ENCODE measurements at regions not wholly inside any gene's neighbourhood (a gene's known extent, or its start where the extent isn't known, plus 50 kb on each side); places are given as distances from the start of the nearest gene placed in this dataset.
"Not testable (repeated sequence)": the region's sequence is repeated elsewhere in the genome, so short reads cannot be mapped to it uniquely, and the experiment has no call there.

DNA sequence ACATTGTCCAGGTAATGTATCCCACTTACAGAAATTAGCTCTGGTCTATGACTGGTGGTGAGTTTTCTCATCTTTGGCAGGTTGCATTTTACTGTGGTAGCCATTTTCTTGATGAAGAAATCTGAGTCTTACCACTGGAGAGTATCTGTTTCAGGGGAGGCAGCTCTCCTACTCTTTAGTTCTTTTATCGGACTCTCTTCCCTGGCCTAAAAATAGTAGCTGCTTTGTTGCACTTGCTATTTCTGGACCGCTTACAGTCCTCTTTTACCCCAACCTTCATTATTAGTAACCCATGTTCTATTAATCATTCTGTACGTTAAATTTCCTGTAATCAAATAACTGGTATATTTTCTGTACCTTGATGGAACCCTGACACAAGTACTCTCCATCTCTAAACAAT lies 720.8 kb downstream of the PLA2G4A start:
- H3K27ac ChIP-seq (ENCODE audit: low read depth, low read length): no peak overlapping the region
- H3K4me1 ChIP-seq (ENCODE audit: control insufficient read depth, insufficient read depth, low read length): no peaks in the 10 kb centered on the region
- H3K27me3 ChIP-seq (ENCODE audit: control insufficient read depth, insufficient read depth, low read length): no peaks in the 10 kb centered on the region
- H3K36me3 ChIP-seq (ENCODE audit: control insufficient read depth, insufficient read depth, low read length): no peaks in the 10 kb centered on the region
- H3K9ac ChIP-seq (ENCODE audit: low read length): no peak overlapping the region
- no peak overlapping the region for H3K4me3 ChIP-seq (ENCODE audit: low read length)

DNA sequence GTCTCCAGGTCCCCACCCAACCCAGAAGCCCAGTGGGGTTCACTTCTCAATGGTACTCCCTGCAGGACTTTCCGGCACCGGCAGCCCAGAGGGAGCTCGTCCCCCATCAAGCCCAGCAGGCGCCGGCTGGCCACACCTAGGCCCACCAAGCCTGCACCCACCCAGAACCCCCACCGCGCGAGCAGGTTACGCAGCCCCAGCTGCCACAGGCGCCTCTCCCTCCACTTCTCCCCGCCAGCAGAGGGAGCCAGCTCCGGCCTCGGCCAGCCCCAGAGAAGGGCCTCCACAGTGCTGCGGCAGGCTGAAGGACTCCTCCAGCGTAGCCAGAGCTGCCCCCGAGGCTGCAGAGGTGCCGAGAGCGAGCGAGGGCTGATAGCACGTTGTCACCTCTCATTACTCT lies 722.3 kb downstream of the PLA2G4A start:
- Histone ChIP-seq H3K4me3 (ENCODE audit: low read length) (no peak overlapping the region), H3K36me3 (ENCODE audit: control insufficient read depth, insufficient read depth, low read length) (no peaks in the 10 kb centered on the region), H3K27me3 (ENCODE audit: control insufficient read depth, insufficient read depth, low read length) (no peaks in the 10 kb centered on the region), H3K27ac (ENCODE audit: low read depth, low read length) (no peak overlapping the region), H3K4me1 (ENCODE audit: control insufficient read depth, insufficient read depth, low read length) (no peaks in the 10 kb centered on the region), H3K9ac (ENCODE audit: low read length) (no peak overlapping the region)

DNA sequence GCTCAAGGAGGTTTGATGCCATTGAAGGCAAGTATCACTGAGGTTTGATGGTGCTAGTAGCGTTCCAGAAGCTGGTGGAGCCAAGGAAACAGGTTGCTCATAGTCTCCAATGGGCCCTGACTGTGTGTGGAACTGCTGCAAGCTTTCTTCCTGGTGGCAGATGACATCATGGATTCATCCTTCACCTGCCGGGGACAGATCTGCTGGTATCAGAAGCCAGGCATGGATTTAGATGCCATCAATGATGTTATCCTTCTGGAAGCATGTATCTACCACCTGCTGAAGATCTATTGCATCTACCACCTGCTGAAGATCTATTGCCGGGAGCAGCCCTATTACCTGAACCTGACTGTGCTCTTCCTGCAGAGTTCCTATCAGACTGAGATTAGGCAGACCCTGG lies 734.4 kb downstream of the PLA2G4A start:
- no peaks in the 10 kb centered on the region for H3K4me1 ChIP-seq (ENCODE audit: control insufficient read depth, insufficient read depth, low read length)
- no peak overlapping the region for H3K4me3 ChIP-seq (ENCODE audit: low read length)
- no peaks in the 10 kb centered on the region for H3K27me3 ChIP-seq (ENCODE audit: control insufficient read depth, insufficient read depth, low read length)
- H3K36me3 ChIP-seq (ENCODE audit: control insufficient read depth, insufficient read depth, low read length): no peaks in the 10 kb centered on the region
- no peak overlapping the region for H3K27ac ChIP-seq (ENCODE audit: low read depth, low read length)
- H3K9ac ChIP-seq (ENCODE audit: low read length): no peak overlapping the region

DNA sequence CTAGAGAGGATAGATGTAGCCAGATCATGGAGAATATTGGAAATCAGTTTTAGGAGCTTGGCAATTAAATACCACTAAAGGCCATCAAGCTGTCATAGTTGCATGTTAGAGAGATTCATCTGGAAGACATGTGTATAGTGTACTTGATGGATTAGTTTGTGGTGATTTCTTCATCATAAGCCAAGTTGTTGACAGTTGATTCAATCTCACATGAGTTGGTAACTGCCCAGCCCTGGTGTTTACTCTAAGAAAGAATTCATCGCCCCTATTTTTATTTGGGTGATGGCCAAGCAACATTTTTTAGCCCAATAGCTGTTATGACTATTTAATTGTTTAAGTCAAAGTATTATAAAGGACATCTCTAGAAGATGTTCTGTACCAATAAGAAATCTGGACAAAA lies 737.6 kb downstream of the PLA2G4A start:
- Histone ChIP-seq H3K27ac (ENCODE audit: low read depth, low read length) (no peak overlapping the region), H3K36me3 (ENCODE audit: control insufficient read depth, insufficient read depth, low read length) (no peaks in the 10 kb centered on the region), H3K4me3 (ENCODE audit: low read length) (no peak overlapping the region), H3K4me1 (ENCODE audit: control insufficient read depth, insufficient read depth, low read length) (no peaks in the 10 kb centered on the region), H3K9ac (ENCODE audit: low read length) (no peak overlapping the region), H3K27me3 (ENCODE audit: control insufficient read depth, insufficient read depth, low read length) (no peaks in the 10 kb centered on the region)

DNA sequence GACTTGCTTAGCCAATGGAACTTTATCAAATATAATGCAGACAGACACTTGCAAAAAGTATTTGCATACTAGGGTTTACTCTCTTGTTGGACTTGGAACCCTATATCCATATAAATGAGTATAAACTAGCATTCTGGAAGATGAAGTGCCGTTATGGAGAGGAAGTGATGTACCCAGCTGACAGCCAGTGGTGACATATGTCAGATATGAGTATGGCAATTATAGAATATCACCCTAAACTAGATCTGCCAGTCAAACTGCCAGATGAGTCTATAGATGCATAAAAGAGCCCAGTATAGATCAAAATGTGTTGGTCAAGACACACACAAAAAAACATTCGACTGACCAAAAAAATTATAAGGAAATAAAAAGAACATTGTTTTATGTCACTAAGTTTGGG lies 739.3 kb downstream of the PLA2G4A start:
- H3K36me3 ChIP-seq (ENCODE audit: control insufficient read depth, insufficient read depth, low read length): no peaks in the 10 kb centered on the region
- H3K27ac ChIP-seq (ENCODE audit: low read depth, low read length): no peak overlapping the region
- H3K9ac ChIP-seq (ENCODE audit: low read length): no peak overlapping the region
- H3K4me1 ChIP-seq (ENCODE audit: control insufficient read depth, insufficient read depth, low read length): no peaks in the 10 kb centered on the region
- H3K4me3 ChIP-seq (ENCODE audit: low read length): no peak overlapping the region
- H3K27me3 ChIP-seq (ENCODE audit: control insufficient read depth, insufficient read depth, low read length): no peaks in the 10 kb centered on the region

DNA sequence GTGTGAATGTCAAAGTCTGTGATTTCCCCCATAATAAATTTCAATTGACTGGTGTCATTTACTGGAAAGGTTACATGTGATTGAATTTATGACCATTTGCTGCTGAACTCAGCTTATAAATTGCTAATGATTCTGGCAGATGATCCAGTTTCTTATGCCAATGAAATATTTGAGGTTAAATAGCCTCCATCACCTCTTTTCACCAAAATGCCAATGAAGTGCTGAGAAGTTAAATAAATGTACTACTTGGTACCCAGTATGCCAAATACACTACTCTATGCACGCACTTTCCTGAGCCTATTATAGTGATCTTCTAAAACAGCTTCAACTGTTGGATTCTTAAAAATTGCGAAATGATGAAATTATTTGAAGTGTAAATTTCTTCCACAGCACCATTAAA lies 741.4 kb downstream of the PLA2G4A start:
- H3K9ac ChIP-seq (ENCODE audit: low read length): no peak overlapping the region
- no peak overlapping the region for H3K4me3 ChIP-seq (ENCODE audit: low read length)
- no peaks in the 10 kb centered on the region for H3K27me3 ChIP-seq (ENCODE audit: control insufficient read depth, insufficient read depth, low read length)
- H3K4me1 ChIP-seq (ENCODE audit: control insufficient read depth, insufficient read depth, low read length): no peaks in the 10 kb centered on the region
- no peaks in the 10 kb centered on the region for H3K36me3 ChIP-seq (ENCODE audit: control insufficient read depth, insufficient read depth, low read length)
- H3K27ac ChIP-seq (ENCODE audit: low read depth, low read length): no peak overlapping the region

DNA sequence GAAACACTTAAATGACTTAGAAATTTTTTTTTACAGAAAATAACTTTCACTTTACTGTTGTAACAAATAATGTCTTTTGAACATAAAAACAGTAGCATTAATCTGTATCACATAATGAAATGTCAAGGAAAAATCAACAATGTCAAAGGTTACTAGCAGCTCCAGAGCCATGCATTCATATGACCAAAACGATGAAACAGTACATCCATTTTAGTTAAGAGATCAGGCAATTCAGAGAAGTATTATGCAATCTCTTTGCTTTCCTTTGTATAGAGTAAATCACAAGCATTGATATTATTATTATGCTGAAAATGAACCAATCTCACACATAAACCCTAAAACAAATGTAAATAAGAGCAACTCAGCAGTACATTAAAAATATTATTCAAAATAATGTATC lies 748.9 kb downstream of the PLA2G4A start:
- Histone ChIP-seq H3K4me1 (ENCODE audit: control insufficient read depth, insufficient read depth, low read length) (no peaks in the 10 kb centered on the region), H3K27me3 (ENCODE audit: control insufficient read depth, insufficient read depth, low read length) (no peaks in the 10 kb centered on the region), H3K27ac (ENCODE audit: low read depth, low read length) (no peak overlapping the region), H3K4me3 (ENCODE audit: low read length) (no peak overlapping the region), H3K36me3 (ENCODE audit: control insufficient read depth, insufficient read depth, low read length) (no peaks in the 10 kb centered on the region), H3K9ac (ENCODE audit: low read length) (no peak overlapping the region)

DNA sequence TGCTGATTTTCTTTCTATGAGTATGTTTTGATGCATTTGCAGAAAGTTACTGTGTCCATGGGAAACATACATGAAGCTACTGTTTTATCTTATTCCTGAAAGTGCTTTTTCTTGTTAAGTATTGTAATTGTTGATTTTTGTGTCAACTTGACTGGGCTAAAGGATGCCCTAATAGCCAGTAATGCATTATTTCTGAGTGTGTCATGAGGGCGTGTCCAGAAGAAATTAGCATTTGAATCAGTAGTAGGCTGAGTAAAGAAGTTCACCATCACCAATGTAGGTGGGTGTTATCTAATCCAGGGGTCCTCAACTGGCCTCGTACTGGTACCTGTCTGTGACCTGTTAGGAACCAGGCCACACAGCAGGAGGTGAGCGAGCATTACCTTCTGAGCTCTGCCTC lies 760.2 kb downstream of the PLA2G4A start:
- Histone ChIP-seq H3K27me3 (ENCODE audit: control insufficient read depth, insufficient read depth, low read length) (no peaks in the 10 kb centered on the region), H3K27ac (ENCODE audit: low read depth, low read length) (no peak overlapping the region), H3K9ac (ENCODE audit: low read length) (no peak overlapping the region), H3K36me3 (ENCODE audit: control insufficient read depth, insufficient read depth, low read length) (no peaks in the 10 kb centered on the region), H3K4me3 (ENCODE audit: low read length) (no peak overlapping the region), H3K4me1 (ENCODE audit: control insufficient read depth, insufficient read depth, low read length) (no peaks in the 10 kb centered on the region)

DNA sequence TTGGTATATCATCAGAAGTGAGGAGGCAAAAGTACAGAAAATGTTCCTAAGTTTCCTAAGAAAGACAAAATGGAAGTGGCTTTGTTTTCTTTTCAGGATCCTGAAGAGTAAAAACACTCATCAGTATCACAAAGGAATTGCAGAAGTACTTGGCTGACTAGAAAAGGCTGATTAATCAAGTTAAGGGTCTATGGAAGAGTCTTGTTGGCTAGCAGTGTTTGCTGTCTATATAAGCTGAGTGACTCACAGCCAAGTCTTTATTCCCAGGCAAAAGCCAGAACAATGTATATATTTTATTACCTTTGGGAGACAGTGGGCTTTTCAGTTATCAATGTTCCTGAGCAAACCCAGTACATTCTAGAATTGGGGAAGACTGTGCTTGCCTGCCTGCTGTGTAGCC lies 777.0 kb downstream of the PLA2G4A start:
- H3K4me3 ChIP-seq (ENCODE audit: low read length): no peak overlapping the region
- H3K9ac ChIP-seq (ENCODE audit: low read length): no peak overlapping the region
- no peak overlapping the region for H3K27ac ChIP-seq (ENCODE audit: low read depth, low read length)
- H3K27me3 ChIP-seq (ENCODE audit: control insufficient read depth, insufficient read depth, low read length): no peaks in the 10 kb centered on the region
- no peaks in the 10 kb centered on the region for H3K36me3 ChIP-seq (ENCODE audit: control insufficient read depth, insufficient read depth, low read length)
- no peaks in the 10 kb centered on the region for H3K4me1 ChIP-seq (ENCODE audit: control insufficient read depth, insufficient read depth, low read length)

DNA sequence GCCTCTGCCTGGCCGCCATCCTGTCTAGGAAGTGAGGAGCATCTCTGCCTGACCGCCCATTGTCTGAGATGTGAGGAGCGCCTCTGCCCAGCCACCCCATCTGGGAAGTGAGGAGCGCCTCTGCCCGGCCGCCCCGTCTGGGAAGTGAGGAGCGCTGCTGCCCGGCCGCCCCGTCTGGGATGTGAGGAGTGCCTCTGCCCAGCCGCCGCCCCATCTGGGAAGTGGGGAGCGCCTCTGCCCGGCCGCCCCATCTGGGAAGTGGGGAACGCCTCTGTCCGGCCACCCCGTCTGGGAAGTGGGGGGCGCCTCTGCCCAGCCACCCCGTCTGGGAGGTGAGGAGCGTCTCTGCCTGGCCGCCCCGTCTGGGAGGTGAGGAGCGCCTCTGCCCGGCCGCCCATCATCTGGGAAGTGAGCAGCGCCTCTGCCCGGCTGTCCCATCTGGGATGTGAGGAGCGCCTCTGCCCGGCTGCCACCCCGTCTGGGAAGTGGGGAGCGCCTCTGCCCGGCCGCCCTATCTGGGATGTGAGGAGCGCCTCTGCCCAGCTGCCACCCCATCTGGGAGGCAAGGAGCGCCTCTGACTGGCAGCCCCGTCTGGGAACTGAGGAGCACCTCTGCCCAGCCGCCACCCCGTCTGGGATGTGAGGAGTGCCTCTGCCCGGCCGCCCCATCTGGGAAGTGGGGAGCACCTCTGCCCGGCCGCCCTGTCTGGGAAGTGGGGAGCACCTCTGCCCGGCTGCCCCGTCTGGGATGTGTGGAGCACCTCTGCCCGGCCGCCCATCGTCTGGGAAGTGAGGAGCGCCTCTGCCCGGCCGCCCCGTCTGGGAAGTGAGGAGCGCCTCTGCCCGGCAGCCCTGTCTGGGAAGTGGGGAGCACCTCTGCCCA lies 787.3 kb downstream of the PLA2G4A start:
- not testable (repeated sequence) for H3K4me1 ChIP-seq (ENCODE audit: control insufficient read depth, insufficient read depth, low read length); H3K27ac ChIP-seq (ENCODE audit: low read depth, low read length); H3K27me3 ChIP-seq (ENCODE audit: control insufficient read depth, insufficient read depth, low read length); H3K9ac ChIP-seq (ENCODE audit: low read length); H3K4me3 ChIP-seq (ENCODE audit: low read length); H3K36me3 ChIP-seq (ENCODE audit: control insufficient read depth, insufficient read depth, low read length)

DNA sequence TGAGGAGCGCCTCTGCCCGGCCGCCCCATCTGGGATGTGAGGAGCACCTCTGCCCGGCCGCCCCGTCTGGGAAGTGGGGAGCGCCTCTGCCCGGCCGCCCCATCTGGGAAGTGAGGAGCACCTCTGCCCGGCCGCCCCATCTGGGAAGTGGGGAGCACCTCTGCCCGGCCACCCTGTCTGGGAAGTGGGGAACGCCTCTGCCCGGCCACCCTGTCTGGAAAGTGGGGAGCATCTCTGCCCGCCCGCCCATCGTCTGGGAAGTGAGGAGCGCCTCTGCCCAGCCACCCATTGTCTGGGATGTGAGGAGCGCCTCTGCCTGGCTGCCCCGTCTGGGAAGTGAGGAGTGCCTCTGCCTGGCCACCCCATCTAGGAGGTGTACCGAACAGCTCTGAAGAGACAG lies 788.1 kb downstream of the PLA2G4A start:
- H3K36me3 ChIP-seq (ENCODE audit: control insufficient read depth, insufficient read depth, low read length); H3K4me3 ChIP-seq (ENCODE audit: low read length); H3K27ac ChIP-seq (ENCODE audit: low read depth, low read length); H3K9ac ChIP-seq (ENCODE audit: low read length); H3K4me1 ChIP-seq (ENCODE audit: control insufficient read depth, insufficient read depth, low read length); H3K27me3 ChIP-seq (ENCODE audit: control insufficient read depth, insufficient read depth, low read length): not testable (repeated sequence)

DNA sequence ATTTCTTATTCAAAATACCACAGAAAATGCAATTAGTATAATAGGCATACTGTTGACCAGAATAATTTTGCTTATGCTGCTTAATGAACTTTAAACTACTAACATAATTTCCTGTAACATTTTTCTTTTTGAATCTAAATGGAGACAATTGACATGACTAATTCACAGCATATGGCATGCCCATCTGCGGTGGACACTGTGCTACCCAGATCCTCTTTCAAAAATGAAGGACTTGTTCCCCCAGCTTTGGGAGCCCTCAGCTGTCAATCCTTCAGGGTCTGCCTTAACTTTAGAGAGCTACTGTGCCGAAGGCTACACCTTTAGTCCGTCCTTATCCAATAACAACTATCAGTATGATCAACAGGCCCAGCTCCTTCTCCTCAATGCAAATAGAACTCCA lies 789.0 kb downstream of the PLA2G4A start:
- H3K27me3 ChIP-seq (ENCODE audit: control insufficient read depth, insufficient read depth, low read length): no peaks in the 10 kb centered on the region
- no peak overlapping the region for H3K27ac ChIP-seq (ENCODE audit: low read depth, low read length)
- no peaks in the 10 kb centered on the region for H3K4me1 ChIP-seq (ENCODE audit: control insufficient read depth, insufficient read depth, low read length)
- no peak overlapping the region for H3K4me3 ChIP-seq (ENCODE audit: low read length)
- no peaks in the 10 kb centered on the region for H3K36me3 ChIP-seq (ENCODE audit: control insufficient read depth, insufficient read depth, low read length)
- H3K9ac ChIP-seq (ENCODE audit: low read length): no peak overlapping the region

DNA sequence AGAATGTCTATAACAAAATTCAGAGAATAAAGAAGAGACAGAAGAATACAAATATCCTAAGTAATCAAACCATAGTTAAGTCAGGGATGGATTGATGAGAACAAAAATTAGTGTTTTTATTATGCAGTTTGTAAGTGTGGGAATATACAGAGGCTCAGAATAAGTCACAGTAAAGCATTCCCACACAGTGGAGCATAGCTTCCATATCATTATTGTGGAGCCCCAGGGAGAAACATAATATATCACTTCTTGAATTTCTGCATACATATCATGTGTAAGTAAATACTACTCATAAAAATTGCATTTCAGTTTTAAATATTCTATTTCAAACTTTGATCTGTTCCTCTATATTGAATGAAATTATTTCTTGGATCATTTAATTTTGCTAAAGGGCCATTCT lies 790.4 kb downstream of the PLA2G4A start:
- H3K9ac ChIP-seq (ENCODE audit: low read length): no peak overlapping the region
- no peaks in the 10 kb centered on the region for H3K36me3 ChIP-seq (ENCODE audit: control insufficient read depth, insufficient read depth, low read length)
- no peaks in the 10 kb centered on the region for H3K4me1 ChIP-seq (ENCODE audit: control insufficient read depth, insufficient read depth, low read length)
- no peak overlapping the region for H3K27ac ChIP-seq (ENCODE audit: low read depth, low read length)
- H3K27me3 ChIP-seq (ENCODE audit: control insufficient read depth, insufficient read depth, low read length): no peaks in the 10 kb centered on the region
- H3K4me3 ChIP-seq (ENCODE audit: low read length): no peak overlapping the region
